Astrocyte (in vitro differentiated cells and primary cell): ENCODE measurements at regions not wholly inside any gene's neighbourhood (a gene's known extent, or its start where the extent isn't known, plus 50 kb on each side); places are given as distances from the start of the nearest gene placed in this dataset.

Experiments
- CTCF ChIP-seq: IDR thresholded peaks from 2 replicates; pipeline ENCODE4 v1.5.1; 2011; ENCODE audit warnings: low read depth, mild to moderate bottlenecking, inconsistent platforms, low read length, moderate library complexity; ENCODE audit not compliant: insufficient read depth
- EZH2 ChIP-seq: IDR thresholded peaks from 2 replicates; pipeline ENCODE4 v1.6.1; 2012; ENCODE audit warnings: mild to moderate bottlenecking, low read length, inconsistent platforms; ENCODE audit not compliant: insufficient read depth

- no peak for TF ChIP-seq CTCF
- no peak for TF ChIP-seq EZH2
These were observed 66.4 kb upstream of the STMND1 start for GRCh38 chr6:17035257-17036064.
